GM18502 (cell line): ENCODE measurements at regions not wholly inside any gene's neighbourhood (a gene's known extent, or its start where the extent isn't known, plus 50 kb on each side); places are given as distances from the start of the nearest gene placed in this dataset.

Source experiments
- ATAC-seq: cut with Tn5 transposase; IDR thresholded peaks from one replicate; pipeline ENCODE4 v1.9.1; 2021; ENCODE audit warnings: mild to moderate bottlenecking; ENCODE audit not compliant: unreplicated experiment, poor library complexity

DNA sequence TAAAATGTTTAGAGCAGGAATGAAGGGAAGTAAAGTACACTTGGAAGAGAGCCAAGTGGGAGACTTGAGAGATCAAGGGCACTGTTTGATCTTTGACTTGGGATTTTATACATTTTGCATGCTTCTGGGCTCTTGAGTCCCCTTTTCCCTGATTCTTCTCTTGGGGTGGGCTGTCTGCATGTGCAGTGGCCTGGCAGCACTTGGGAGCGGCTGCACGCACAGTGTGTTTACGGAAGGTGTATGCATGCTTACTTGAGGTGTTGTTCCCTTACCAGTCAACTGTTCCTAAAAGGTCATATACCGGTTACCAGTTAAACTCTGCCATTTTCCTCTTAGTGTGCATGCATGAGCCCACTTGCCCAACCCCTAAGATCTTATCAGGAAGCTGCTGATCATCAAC lies 377.7 kb downstream of the CYLC2 start:
- ATAC-seq, result no peak

DNA sequence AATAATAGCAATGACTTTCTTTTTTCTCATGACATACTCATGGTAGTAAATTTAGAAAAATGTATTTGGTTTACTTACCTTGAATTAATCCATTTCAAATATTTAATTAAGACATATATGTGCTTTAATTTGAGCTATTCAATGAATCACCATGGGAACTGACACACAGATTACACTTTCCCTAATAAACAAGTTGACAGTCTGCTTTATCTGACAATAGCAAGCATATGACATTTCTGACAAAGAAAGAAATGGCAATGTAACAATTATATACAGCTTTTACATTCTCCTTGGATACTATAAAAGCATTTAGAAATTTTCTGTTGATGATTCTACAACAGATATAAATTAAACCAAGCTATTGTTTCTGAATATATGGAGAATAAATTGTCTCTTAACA lies 382.5 kb downstream of the CYLC2 start:
- no peak for ATAC-seq

DNA sequence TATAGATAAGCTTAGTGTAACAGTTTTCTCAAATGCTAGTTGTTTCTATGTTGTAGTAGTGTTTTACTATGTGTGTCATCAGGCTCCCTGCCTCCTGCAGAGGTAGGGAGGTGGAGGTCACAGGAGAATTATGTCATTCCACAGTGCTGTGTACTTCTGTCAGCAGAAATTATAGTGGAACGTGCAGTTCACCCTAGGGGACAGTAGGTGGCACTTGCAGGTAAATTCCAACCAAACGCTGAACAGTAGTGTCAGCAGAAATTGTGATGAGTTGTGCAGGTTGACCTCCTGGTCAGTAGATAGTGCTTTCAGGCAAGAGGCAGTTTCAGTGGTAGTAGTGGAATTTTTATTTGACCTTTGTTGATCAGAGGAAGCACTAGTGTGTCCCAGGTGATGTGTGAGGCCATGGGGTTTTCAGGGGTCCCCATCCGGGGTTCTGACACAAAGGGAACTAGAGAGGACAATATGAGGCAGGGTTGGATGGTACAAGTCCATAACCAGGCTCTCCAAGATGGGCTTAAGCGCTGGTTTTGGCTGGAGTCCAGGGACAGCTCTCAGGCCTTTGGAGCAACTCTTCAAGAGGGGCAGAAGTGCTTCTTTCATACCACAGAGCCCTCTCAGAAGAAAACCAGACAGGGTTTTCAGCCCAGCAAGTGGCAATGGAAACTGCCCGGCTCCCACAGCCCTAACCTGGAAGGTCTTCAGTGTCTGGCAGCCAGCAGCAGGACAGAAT lies 402.9 kb downstream of the CYLC2 start:
- ATAC-seq, result peak; percentile 98

DNA sequence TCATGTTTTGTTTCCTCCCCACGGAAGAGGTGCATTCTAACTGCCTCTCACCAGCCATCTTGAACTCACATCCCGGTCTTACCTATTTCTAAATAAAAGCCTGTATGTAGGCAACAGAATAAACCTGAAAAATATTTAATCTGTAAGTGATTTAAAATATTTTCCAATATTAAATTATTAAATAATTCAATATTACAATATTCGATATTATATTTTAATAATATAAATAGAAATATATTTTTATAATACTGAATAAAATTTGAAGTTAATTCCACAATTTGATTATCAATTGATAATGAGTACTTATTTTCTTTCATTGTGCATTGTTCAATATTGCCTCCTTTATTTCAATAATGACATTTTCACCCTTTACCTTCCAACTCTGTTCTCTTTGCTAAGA lies 404.4 kb downstream of the CYLC2 start:
- ATAC-seq, result no peak

DNA sequence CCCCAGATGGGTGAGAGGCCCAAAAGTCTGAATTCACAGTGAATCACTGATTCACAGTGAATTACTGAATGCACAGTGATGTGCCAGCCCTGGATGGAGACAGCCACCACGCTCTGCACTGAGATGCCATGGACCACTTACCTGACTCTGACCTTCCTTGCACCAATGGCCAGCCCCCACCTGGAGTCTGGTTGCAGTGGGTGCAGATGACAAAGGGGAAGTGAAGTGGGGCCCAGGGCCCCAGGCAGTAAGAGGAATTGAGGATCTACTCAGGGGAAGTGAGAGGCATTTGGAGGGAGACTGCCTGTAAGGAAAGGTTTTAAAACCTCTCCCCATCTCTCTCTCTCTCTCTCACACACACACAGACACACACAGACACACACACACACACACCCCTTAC lies 412.1 kb downstream of the CYLC2 start:
- ATAC-seq, result no peak

DNA sequence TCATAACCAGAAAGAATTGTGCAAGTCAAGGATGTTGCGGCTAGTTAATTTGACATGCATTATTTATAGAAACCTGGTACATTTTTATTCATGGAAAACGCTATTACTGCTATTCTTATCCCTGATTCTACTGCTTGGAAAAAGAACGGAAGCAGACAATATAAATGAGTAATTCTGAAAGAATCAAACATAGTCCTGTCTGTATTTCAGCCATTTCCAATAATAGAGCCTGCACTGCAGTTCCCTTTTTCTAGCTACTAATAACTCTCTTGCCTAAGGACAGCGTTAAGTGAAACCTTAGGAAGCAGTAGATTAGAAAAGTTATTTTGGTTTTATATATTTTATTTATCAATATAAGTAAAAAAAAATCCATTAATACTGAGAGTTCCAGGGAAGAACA lies 414.9 kb downstream of the CYLC2 start:
- ATAC-seq, result no peak

DNA sequence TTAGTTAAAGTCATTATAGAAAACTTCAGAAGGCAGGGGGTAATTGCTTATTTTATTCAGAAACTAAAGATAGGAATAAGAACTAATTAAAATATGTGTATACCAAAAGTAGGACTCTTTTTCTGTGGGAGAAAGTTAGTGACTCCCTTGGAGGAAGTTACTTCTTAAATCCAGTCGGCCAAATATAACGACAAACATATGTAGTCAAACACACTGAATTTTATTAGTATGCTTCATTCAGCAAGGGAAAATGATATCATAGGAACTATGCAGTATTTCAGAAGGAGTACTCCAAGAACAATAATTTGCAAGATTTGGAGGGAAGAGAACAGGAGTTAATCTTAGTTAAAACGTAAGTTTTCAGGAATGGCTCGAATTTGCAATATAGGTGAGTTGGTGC lies 432.6 kb downstream of the CYLC2 start:
- no peak for ATAC-seq

DNA sequence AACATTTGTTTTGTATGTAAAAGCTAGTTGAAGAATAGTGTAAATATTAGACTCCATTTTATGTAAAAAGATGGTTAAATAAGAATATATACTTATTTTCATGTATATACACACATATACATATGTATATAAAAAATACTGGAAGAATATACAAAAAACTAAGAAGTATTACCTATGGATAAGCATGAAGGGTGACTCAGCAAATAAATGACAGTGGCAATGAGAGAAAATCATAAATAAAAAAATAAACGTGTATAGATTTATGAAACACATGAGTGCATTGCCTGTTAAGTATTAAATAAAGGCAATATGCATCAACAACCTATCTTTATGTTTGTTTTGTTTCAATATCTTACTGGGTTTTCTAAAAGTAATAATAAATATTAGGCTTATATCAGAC lies 435.3 kb downstream of the CYLC2 start:
- ATAC-seq, result no peak

DNA sequence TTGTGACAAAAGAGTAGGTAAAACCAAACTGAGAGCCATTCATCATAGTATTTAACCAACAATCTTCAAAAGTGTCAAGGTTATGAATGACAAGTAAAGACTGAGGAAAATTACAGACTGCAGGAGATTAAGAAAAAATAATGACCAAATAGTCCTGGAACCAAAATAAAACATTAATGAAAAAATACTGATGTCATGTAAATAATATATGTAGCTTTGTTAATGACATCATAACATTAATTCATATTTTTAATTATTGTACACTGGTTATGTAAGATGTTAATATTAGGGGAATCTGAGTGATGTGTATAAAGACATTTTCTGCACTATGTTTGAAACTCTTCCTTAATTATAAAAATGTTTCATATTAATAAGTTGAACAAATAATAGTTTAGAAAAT lies 436.7 kb downstream of the CYLC2 start:
- no peak for ATAC-seq

DNA sequence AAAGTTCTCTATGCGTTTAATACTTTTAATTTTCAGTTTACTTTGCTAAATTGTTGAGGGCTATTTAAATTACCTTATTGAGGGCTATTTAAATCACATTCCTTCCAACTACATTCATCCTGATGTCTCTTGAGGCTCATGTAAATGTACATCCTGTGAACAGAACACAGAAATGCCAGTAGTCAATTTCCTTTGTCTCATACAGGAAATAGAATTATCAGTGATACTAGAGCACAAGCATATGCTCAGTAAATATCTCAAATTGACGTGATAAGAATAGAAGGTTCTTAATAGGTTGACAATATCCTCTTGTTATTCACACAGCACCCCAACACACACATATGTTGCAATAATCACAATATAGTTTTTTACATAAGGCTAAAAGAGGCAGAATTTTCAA lies 449.0 kb downstream of the CYLC2 start:
- no peak for ATAC-seq

DNA sequence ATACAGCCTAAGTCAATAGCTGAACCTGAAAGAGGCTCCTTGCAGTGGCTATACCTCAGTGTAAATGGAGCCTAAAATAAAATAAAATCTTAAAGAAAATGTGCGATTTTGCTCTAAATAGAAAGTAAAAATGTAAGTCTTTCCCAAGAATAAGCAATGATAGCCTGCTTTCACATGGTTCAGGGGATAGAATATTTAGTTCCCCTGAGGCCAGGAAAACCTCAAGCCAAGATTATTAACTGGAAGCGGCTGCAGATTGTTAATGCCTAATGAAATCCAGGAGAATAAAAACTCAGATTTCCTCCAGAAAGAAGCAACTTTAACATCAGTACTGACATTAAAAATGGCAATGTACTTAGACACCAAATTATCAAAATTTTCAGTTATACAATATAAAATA lies 463.7 kb downstream of the CYLC2 start:
- ATAC-seq, result no peak

DNA sequence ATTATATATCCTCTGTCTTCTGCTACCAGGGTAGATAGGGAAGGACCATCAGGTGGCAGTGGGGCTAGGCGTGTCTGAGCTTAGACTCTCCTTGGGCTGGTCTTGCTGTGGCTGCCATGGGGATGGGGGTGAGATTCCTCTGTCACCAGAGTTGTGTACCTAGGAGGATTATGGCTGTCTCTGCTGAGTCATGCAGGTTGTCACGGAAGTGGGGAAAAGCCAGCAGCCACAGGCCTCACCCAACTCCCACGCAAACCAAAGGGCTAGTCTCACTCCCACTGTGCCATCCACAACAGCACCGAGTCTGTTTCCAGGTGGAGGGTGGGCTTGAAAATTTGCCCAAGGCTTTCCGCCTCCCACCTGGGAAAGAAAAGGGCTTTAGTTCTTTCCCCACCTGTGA lies 476.1 kb downstream of the CYLC2 start:
- ATAC-seq, result no peak

DNA sequence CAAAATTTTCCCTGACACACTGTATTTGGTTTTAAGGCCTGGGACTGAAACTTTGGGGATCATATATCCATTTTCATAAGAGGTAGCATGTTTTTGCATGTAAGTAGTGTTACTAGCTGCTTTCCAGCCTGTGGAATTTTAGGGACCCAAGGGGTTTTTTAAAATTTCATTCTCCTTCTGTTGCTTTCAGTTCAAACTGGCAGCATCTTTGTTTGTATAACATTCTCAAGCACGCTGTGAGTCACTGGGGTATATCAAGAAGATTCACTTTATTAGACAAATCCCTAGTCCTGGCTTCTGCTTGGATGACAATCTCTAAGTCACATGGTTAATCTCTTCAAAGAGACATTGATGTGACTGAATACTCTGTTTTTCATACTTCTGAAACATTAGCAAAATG lies 479.0 kb downstream of the CYLC2 start:
- no peak for ATAC-seq

DNA sequence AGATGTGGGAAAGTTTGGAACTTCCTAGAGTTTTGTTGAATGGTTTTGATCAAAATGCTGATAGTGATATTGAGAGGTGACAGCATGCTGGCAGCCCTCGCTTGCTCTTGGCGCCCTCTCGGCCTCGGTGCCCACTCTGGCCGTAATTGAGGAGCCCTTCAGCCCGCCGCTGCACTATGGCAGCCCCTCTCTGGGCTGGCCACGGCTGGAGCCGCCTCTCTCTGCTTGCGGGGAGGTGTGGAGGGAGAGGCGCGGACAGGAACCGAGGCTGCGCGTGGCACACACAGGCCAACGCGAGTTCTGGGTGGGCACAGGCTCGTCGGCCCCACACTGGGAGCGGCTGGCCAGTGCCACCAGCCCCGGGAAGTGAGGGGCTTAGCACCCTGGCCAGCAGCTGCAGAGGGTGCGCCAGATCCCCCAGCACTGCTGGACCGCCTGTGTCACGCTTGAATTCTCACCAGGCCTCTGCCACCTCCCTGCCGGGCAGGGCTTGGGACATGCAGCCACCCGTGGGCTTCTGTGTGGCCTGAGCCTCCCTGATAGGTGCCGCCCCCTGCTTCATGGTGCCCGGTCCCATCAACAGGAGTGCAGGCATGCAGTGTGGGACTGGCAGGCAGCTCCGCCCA lies 488.5 kb downstream of the CYLC2 start:
- ATAC-seq, result no peak

DNA sequence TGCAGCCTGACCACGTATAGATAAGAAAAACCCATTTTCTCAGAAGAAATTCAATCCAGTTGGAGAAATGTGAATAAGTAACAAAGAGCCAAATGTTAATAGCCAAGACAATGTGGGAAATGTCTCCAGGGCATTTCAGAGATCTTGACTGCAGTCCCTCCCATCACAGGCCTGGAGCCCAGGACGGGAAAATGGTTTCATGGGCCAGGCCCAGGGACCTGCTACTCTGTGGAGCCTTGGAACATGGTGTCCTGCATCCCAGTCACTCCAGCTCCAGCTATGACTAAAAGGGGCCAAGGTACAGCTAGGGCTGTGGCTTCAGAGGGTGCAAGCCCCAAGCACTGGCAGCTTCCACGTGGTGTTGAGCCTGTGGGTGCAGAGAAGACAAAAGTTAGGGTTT lies 490.0 kb downstream of the CYLC2 start:
- ATAC-seq, result no peak

DNA sequence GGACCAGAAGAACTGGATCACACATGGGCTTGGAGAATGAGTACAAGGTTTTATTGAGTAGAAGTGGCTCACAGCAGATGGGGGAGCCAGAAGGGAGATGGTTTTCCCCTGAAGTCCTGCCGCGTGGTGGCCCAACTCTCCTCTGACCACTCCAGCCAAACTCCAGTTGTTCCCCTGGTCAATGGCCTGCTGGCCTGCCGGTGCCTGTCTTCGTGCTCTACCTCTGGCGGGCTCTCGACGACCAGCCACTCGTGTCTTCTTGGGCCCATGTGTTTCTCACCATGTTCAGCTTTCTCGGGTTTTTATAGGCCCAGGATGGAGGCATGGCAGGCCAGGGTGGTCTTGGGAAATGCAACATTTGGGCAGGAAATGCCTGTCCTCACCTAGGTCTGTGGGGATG lies 519.6 kb downstream of the CYLC2 start:
- ATAC-seq, result no peak

DNA sequence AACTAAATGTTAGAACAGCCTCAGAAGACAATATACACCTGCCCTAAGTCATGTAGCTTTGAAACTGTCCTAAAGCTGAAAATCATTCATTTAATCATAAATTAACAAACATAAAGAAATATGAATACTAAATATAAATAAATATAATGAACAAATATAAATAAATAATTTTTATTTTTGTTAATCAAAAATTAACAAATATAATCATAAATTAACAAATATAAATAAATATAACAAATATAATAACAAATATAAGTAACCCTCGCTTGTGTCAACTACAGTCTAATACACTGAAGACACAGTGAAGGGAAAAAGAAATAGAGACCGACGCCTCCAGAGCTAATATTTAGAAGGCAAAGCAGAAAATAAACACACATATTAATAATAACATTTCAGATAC lies 527.3 kb downstream of the CYLC2 start:
- no peak for ATAC-seq

DNA sequence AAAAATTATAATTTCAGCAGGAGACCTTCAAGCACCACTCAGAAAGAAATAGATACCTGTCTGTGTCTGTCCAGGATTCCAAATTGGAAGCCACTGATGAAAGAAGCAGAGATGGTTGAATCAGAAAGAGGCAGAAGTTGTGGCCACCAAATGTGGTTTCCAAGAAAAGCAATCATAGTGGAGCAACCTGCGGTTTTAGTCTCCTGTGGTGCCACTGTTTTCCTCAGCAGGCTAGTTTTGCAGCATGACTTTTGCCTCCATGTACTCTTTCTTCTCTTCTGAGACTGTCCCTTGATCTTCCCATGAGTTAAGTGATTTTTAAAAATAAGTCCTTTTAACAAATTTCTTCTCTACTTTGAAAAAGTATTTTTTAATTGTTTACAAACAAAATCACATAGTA lies 535.8 kb downstream of the CYLC2 start:
- ATAC-seq, result no peak

DNA sequence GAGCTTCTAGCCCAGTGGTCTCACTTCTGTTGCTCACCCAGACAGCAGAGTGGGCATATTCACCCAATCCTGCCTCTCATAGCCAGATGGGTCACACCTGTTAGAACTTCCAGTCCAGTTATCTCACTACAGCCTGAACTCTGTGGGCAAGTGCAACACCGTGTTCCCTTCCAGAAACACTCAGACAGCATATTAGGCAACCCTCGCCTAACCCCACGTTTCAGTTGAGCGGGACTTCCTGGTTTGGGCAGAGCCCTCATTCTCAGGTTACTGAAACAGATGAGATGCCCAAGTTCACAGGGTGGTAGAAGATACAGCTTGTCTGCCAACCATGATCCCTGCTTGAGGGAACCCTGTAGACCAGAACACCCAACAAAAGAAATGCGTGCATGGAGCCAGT lies 538.2 kb downstream of the CYLC2 start:
- ATAC-seq, result no peak

DNA sequence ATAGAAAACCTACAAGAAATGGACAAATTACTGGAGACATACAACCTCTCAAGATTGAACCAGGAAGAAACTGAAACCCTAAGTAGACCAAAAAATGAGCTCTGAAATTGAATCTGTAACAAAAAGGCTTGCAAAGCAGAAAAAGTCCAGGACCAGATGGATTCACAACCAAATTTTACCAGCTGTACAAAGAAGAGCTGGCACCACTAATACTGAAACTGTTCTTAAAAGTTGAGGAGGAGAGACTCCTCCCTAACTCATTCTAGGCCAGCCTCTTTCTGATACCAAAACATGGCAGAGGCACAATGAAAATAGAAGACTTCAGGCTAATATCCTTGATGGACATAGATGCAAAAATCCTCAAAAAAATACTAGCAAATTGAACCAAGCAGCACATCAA lies 542.3 kb downstream of the CYLC2 start:
- no peak for ATAC-seq

DNA sequence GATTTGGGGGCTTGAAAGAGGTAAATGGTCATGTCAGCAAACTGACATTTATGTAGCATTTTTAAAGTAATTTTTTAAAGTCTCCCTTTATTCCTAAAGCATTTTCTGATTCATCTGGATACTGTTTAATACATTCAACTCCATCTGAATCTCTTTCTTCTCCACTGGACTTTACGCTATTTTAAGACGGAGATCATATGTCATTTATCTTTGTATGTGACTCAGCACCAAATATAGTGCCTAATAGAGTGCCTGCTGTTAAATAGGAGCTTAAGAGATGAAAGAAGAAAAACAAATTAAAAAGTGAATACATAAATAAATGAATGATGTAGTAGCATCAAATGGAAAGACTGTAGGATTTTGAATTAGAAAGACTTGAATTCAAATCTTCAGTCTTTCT lies 548.8 kb upstream of the SMC2 start:
- ATAC-seq, result no peak

DNA sequence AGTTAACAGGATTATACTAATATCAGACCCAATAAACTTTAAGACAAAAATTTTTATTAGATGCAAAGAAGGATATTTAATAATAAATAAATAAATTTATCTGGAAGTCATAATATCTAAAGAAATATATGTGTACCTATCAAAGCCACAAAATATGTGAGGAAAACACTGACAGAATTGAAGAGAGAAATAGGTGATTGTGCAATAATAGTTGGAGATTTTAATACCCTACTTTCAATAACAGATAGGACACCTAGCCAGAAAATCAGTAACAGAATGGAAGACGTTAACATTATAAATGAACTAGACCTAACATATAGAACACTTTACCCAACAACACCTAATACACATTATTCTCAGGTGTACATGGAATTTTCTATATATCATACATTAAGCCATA lies 541.4 kb upstream of the SMC2 start:
- ATAC-seq, result no peak
